Fibroblast of the aortic adventitia (primary cell): ENCODE measurements at regions not wholly inside any gene's neighbourhood (a gene's known extent, or its start where the extent isn't known, plus 50 kb on each side); places are given as distances from the start of the nearest gene placed in this dataset.

Source experiments
- DNase-seq: peaks from one replicate; pipeline ENCODE4 v3.0.0-alpha.2; 2010; ENCODE audit warnings: low read depth
- H3K4me3 ChIP-seq: 2 replicates; pipeline ENCODE4 v1.5.1; 2011; ENCODE audit warnings: low read depth, mild to moderate bottlenecking, control low read depth, low read length, moderate library complexity
- TF ChIP-seq, protein P1 (sequence below): IDR thresholded peaks from 2 replicates; pipeline ENCODE4 v1.5.1; 2011; ENCODE audit warnings: mild to moderate bottlenecking, low read length, control low read depth, inconsistent platforms; ENCODE audit not compliant: insufficient read depth

DNA sequence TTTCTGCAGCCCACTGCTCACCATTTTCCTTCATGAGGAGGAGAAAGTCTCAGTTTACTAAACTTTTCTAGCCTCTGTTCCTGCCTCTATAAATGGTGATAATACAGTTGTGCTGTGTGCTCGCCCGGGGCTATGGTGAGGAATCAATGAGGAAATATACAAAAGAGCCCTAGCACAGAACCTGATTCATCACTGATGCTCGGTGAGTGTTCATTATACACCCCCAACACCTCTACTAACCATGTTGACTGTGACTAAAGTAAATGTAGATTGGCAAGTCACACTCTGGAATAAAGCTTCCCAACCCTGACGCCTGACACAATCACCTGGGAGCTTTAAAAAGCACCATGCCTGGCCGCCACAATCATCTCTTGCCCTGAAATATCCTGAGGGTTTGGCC is 118.8 kb upstream of the CYP1B1 start:
- no peak overlapping the region for H3K4me3 ChIP-seq
- TF ChIP-seq, protein P1, sequence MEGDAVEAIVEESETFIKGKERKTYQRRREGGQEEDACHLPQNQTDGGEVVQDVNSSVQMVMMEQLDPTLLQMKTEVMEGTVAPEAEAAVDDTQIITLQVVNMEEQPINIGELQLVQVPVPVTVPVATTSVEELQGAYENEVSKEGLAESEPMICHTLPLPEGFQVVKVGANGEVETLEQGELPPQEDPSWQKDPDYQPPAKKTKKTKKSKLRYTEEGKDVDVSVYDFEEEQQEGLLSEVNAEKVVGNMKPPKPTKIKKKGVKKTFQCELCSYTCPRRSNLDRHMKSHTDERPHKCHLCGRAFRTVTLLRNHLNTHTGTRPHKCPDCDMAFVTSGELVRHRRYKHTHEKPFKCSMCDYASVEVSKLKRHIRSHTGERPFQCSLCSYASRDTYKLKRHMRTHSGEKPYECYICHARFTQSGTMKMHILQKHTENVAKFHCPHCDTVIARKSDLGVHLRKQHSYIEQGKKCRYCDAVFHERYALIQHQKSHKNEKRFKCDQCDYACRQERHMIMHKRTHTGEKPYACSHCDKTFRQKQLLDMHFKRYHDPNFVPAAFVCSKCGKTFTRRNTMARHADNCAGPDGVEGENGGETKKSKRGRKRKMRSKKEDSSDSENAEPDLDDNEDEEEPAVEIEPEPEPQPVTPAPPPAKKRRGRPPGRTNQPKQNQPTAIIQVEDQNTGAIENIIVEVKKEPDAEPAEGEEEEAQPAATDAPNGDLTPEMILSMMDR, result no peak
- no peak for DNase-seq

DNA sequence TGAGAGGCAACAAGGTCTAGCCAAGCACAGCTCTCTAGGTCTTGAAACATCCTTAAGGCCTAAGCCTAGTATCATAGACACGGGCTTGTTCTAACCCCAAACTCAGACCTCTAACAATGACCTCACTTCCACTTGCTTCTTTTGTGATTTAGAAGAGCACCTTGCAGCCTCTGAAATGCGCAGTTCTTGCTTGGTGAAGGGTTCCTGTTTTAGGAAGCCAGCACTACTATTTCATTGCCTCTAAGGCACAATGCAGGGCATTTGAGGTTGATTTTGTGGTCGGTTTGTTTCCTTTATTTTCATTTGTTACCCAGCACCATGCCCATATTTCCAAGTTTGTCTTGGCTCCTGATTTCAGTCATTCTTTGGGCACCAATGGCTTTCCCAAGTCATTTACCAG is 117.0 kb upstream of the CYP1B1 start:
- DNase-seq, result no peak
- TF ChIP-seq, protein P1, result no peak
- H3K4me3 ChIP-seq, result no peak overlapping the region

DNA sequence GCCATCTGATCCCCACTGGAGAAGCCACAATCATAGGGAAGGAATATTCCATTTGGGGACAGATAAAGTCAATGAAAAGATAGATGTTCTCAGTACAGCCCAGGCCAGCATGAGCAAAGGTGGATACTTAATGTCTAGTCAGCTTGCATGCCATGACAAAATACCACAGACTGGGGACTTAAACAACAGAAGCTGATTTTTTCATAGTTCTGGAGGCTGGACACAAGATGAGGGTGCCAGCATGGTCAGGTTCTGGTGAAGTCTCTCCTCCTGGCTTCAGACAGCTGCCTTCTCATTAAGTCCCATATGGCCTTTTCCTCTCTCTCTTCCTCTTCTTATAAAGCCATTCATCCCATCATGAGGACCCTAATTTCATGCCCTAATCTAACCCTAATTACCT is 116.1 kb upstream of the CYP1B1 start:
- no peak overlapping the region for H3K4me3 ChIP-seq
- no peak for DNase-seq
- TF ChIP-seq, protein P1, result no peak

DNA sequence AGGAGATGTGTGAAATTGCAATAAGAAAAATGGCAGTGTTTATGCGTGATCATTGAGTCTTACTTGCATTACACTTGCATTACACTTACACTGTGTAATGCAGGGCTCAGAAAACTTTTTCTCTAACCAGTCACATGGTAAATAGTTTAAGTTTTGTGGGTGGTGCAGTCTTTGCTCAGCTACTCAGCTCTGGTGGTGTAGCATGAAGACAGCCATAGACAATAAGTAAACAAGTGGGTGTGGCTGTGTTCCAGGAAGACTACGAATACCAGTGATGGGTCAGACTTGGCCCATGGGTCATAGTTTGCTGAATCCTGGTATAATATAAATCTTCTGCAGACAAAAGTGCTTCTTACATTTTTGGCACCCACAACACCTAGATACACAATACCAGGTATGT is 115.6 kb upstream of the CYP1B1 start:
- no peak overlapping the region for H3K4me3 ChIP-seq
- no peak for DNase-seq
- TF ChIP-seq, protein P1, result no peak

DNA sequence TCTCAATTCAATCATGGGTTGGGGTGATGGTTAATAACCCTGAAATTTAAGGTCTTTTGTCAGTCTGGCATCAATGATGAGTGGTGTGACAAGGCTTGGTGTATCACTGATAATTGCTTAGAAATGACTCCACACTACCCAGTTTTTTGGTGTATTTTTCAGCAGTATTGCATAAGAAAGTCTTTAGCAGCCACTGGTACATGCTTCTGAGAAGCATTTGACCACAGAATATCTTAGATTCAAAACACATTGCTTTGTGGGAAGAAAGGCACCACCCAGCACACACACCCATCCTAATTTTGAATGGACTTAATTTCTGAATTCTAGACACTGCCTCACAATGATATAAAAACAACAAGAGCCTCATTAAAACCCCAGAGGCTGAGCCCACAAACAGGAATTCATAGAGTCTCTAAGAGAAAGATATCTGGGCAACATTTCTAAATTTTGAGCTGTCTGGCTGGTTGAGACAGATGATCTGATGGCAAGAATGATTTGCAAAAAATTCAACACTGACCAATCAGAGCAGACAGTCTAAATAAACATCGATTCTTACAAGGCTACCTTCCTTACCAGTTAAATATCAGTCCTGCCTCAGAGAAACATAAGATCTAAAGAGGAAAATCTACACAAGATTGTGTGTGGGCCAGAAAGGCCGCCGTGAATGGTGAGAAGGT is 114.7 kb upstream of the CYP1B1 start:
- DNase-seq, result peak; percentile 95
- TF ChIP-seq, protein P1, result no peak
- H3K4me3 ChIP-seq, result no peak overlapping the region

DNA sequence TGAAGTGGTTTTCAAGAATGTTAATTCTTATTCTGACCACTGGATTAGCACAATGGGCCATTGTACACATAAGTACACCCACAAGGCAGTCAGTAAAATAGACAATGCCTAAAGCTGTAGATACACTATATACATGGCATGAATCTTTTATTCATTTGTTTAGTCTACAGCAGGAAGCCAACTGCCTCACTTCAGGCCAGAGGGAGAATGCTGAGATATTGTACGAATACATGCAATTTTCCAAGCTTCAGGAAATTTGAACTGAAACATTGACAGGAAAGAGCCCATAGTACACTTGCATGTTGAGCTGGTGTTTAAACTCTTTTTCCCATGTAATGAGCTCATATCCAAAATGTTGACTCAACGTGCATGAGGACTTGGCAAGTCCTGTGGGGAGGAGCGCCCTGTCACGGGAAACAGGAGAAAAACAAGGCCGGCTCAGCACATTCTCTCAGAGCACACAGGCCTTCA is 111.6 kb upstream of the CYP1B1 start:
- TF ChIP-seq, protein P1, result no peak
- DNase-seq, result peak; percentile 97
- no peak overlapping the region for H3K4me3 ChIP-seq

DNA sequence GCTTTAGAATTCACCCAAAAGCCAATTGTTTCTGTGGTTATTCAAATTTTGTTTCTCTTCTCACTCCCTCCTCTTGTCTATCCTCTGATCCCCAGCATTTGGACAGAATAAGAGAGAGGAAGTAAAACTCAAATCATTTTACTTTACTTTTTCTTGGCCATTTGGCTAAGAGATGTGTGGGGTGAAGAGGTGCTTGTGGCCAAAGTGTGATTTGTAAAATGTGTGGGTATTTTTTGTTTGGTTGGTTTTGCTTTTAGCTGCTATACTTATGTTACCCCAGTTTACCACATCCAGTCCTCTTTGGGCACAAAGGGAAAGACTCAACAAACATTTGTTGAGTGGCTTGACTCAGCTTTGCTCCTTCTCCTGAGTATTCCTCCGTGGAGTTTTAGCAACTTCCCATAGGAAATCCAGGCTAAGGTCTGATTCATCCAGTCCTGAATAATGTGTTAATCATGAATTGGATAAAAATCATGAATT is 109.1 kb upstream of the CYP1B1 start:
- no peak overlapping the region for H3K4me3 ChIP-seq
- peak; percentile 77 for DNase-seq
- TF ChIP-seq, protein P1, result no peak
